Astrocyte of the cerebellum (primary cell): ENCODE measurements at regions not wholly inside any gene's neighbourhood (a gene's known extent, or its start where the extent isn't known, plus 50 kb on each side); places are given as distances from the start of the nearest gene placed in this dataset.

ENCODE experiments used
- DNase-seq: peaks from one replicate; pipeline ENCODE4 v3.0.0-alpha.2; 2011; ENCODE audit warnings: low read depth
- H3K4me3 ChIP-seq: 2 replicates; pipeline ENCODE4 v1.5.1; 2011; ENCODE audit warnings: mild to moderate bottlenecking, low read depth, low read length, moderate library complexity
- CTCF ChIP-seq: IDR thresholded peaks from 2 replicates; pipeline ENCODE4 v1.5.1; 2012; ENCODE audit warnings: low read length, low read depth, moderate library complexity, mild to moderate bottlenecking; ENCODE audit errors: missing control alignments
- in situ Hi-C: cut with HindIII; loops from 2 replicates; pipeline ENCODE4 v1.10.0; 2017; ENCODE audit warnings: low sequenced_read_pairs

- no peak for TF ChIP-seq CTCF
- H3K4me3 ChIP-seq: no peak overlapping the region
- DNase-seq: no peak
- in situ Hi-C loops: no loop called here
Measured at GRCh38 chr10:55449981-55450380, 649.0 kb upstream of the PCDH15 start.

GRCh38 chr10:55446441-55447002 lies 645.5 kb upstream of the PCDH15 start:
- no peak for TF ChIP-seq CTCF
- in situ Hi-C loops: no loop called here
- no peak overlapping the region for H3K4me3 ChIP-seq
- DNase-seq: no peak

- in situ Hi-C loops: no loop called here
- no peak for TF ChIP-seq CTCF
- DNase-seq: no peak
Measured at GRCh38 chr10:55441777-55442176, 640.7 kb upstream of the PCDH15 start.

GRCh38 chr10:55426138-55426537 lies 625.1 kb upstream of the PCDH15 start:
- H3K4me3 ChIP-seq: no peak overlapping the region
- no peak for TF ChIP-seq CTCF
- in situ Hi-C loops: no loop called here

More at GRCh38 chr10:55441777-55442176, 640.7 kb upstream of the PCDH15 start:
- H3K4me3 ChIP-seq: no peak overlapping the region

GRCh38 chr10:55410415-55410885 lies 609.4 kb upstream of the PCDH15 start:
- DNase-seq: no peak
- in situ Hi-C loops: no loop called here
- H3K4me3 ChIP-seq: no peak overlapping the region
- no peak for TF ChIP-seq CTCF

More at GRCh38 chr10:55426138-55426537, 625.1 kb upstream of the PCDH15 start:
- no peak for DNase-seq

- DNase-seq: no peak
- no peak overlapping the region for H3K4me3 ChIP-seq
- no peak for TF ChIP-seq CTCF
- in situ Hi-C loops: no loop called here
Measured at GRCh38 chr10:55404094-55404493, 603.1 kb upstream of the PCDH15 start.
